HepG2 (cell line): ENCODE measurements at regions not wholly inside any gene's neighbourhood (a gene's known extent, or its start where the extent isn't known, plus 50 kb on each side); places are given as distances from the start of the nearest gene placed in this dataset.

Experiments
- ATM ChIP-seq: fragments of 450-650 bp; IDR thresholded peaks from 2 replicates; pipeline ENCODE4 v1.7.1; 2017; ENCODE audit warnings: mild to moderate bottlenecking, borderline replicate concordance
- CBFB ChIP-seq: sonication (generic); formaldehyde crosslinking; IDR thresholded peaks from 2 replicates; pipeline ENCODE4 v1.4.0; 2020; ENCODE audit warnings: missing genetic modification reagents
- CREB1 ChIP-seq, 2 experiments: fragments of 450-650 bp in 1 of 2; IDR thresholded peaks; 2 replicates each; pipeline ENCODE4 v1.6.1; 2016 to 2017; ENCODE audit warnings: control low read depth in 1 of 2, mild to moderate bottlenecking in 1 of 2, missing compliant biosample characterization in 1 of 2, missing genetic modification characterization in 1 of 2
- EP300 ChIP-seq, 3 experiments: sonication (generic) in 1 of 3; formaldehyde crosslinking in 1 of 3; IDR thresholded peaks; 2 replicates each; pipeline versions ENCODE4 v1.5.1 to v1.6.1; 2011 to 2020; ENCODE audit warnings: low read depth in 2 of 3, low read length in 2 of 3, borderline replicate concordance in 1 of 3, improper control_type of control experiment in 1 of 3, mild to moderate bottlenecking in 1 of 3, missing genetic modification reagents in 1 of 3, moderate library complexity in 1 of 3
- FOXJ3 ChIP-seq: sonication (generic); formaldehyde crosslinking; IDR thresholded peaks from 2 replicates; pipeline ENCODE4 v1.4.0; 2020; ENCODE audit warnings: missing genetic modification reagents, mild to moderate bottlenecking, borderline replicate concordance
- HMG20A ChIP-seq: IDR thresholded peaks from 2 replicates; pipeline ENCODE4 v1.6.1; 2016; ENCODE audit warnings: borderline replicate concordance
- HNF1A ChIP-seq, 2 experiments: sonication (generic) in 1 of 2; formaldehyde crosslinking in 1 of 2; IDR thresholded peaks; 2 replicates each; pipeline versions ENCODE4 v1.4.0 to v1.6.1; 2016 to 2020; ENCODE audit warnings: borderline replicate concordance in 1 of 2, low read depth in 1 of 2, mild to moderate bottlenecking in 1 of 2, missing genetic modification reagents in 1 of 2
- POLR2A ChIP-seq, 2 experiments: IDR thresholded peaks; 2 replicates each; pipeline ENCODE4 v1.6.1; 2011; ENCODE audit warnings: low read depth in 2 of 2, low read length in 2 of 2, mild to moderate bottlenecking in 1 of 2, moderate library complexity in 1 of 2; ENCODE audit not compliant: insufficient read depth in 1 of 2
- STAT5B ChIP-seq: sonication (generic); formaldehyde crosslinking; IDR thresholded peaks from 2 replicates; pipeline ENCODE4 v1.4.0; 2020; ENCODE audit warnings: missing genetic modification reagents
- ZNF101 ChIP-seq: sonication (generic); formaldehyde crosslinking; IDR thresholded peaks from 2 replicates; pipeline ENCODE4 v1.4.0; 2020; ENCODE audit warnings: mild to moderate bottlenecking, low read depth, missing genetic modification reagents, borderline replicate concordance
- ZNF260 ChIP-seq: sonication (generic); formaldehyde crosslinking; IDR thresholded peaks from 2 replicates; pipeline ENCODE4 v1.4.0; 2020; ENCODE audit warnings: missing genetic modification reagents, low read depth, mild to moderate bottlenecking, borderline replicate concordance
- ZNF776 ChIP-seq: sonication (generic); formaldehyde crosslinking; IDR thresholded peaks from 2 replicates; pipeline ENCODE4 v1.4.0; 2020; ENCODE audit warnings: mild to moderate bottlenecking, missing genetic modification reagents
- TF ChIP-seq, protein P1 (sequence below): sonication (generic); formaldehyde crosslinking; IDR thresholded peaks from 2 replicates; pipeline ENCODE4 v1.5.0; 2020; ENCODE audit warnings: mild to moderate bottlenecking, missing genetic modification reagents, moderate library complexity

- TF ChIP-seq, protein P1, sequence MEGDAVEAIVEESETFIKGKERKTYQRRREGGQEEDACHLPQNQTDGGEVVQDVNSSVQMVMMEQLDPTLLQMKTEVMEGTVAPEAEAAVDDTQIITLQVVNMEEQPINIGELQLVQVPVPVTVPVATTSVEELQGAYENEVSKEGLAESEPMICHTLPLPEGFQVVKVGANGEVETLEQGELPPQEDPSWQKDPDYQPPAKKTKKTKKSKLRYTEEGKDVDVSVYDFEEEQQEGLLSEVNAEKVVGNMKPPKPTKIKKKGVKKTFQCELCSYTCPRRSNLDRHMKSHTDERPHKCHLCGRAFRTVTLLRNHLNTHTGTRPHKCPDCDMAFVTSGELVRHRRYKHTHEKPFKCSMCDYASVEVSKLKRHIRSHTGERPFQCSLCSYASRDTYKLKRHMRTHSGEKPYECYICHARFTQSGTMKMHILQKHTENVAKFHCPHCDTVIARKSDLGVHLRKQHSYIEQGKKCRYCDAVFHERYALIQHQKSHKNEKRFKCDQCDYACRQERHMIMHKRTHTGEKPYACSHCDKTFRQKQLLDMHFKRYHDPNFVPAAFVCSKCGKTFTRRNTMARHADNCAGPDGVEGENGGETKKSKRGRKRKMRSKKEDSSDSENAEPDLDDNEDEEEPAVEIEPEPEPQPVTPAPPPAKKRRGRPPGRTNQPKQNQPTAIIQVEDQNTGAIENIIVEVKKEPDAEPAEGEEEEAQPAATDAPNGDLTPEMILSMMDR = no peak
- no peak for TF ChIP-seq CREB1 (IDR thresholded peaks at IDR 0.05)
- TF ChIP-seq CREB1 (CRISPR knock-in tag; IDR thresholded peaks at IDR 0.05) = no peak
- no peak for TF ChIP-seq ATM
- no peak for TF ChIP-seq FOXJ3 (CRISPR knock-in tag)
- no peak for TF ChIP-seq ZNF776 (CRISPR knock-in tag)
- TF ChIP-seq POLR2A (IDR thresholded peaks at IDR 0.05; ENCODE audit: insufficient read depth in 1 of 2, low read depth in 2 of 2, low read length in 2 of 2) = no peak
- TF ChIP-seq ZNF101 = no peak
- TF ChIP-seq HMG20A (CRISPR knock-in tag) = no peak
- TF ChIP-seq EP300 (IDR thresholded peaks at IDR 0.05; ENCODE audit: low read depth in 2 of 2, low read length in 2 of 2) = no peak
- no peak for TF ChIP-seq EP300 (CRISPR knock-in tag; IDR thresholded peaks at IDR 0.05; ENCODE audit: borderline replicate concordance)
- TF ChIP-seq ZNF260 = no peak
- no peak for TF ChIP-seq CBFB
- no peak for TF ChIP-seq STAT5B
- no peak for TF ChIP-seq HNF1A (IDR thresholded peaks at IDR 0.05; ENCODE audit: low read depth)
- no peak for TF ChIP-seq HNF1A (CRISPR knock-in tag; IDR thresholded peaks at IDR 0.05; ENCODE audit: borderline replicate concordance)
These were observed 70.6 kb downstream of the ADM start for GRCh38 chr11:10375280-10375971.
